Amygdala (tissue), 56 donors: ENCODE measurements at regions not wholly inside any gene's neighbourhood (a gene's known extent, or its start where the extent isn't known, plus 50 kb on each side); places are given as distances from the start of the nearest gene placed in this dataset.
"Not testable (repeated sequence)": the region's sequence is repeated elsewhere in the genome, so short reads cannot be mapped to it uniquely, and the experiment has no call there.

ENCODE experiments used
- DNase-seq, 56 donors: peaks; one replicate each; lab custom pipeline; 2025; lab: John Stamatoyannopoulos, UW

GRCh38 chr20:51137461-51137860, 114.6 kb upstream of the KCNG1 start:
- DNase-seq, result no peak

DNA sequence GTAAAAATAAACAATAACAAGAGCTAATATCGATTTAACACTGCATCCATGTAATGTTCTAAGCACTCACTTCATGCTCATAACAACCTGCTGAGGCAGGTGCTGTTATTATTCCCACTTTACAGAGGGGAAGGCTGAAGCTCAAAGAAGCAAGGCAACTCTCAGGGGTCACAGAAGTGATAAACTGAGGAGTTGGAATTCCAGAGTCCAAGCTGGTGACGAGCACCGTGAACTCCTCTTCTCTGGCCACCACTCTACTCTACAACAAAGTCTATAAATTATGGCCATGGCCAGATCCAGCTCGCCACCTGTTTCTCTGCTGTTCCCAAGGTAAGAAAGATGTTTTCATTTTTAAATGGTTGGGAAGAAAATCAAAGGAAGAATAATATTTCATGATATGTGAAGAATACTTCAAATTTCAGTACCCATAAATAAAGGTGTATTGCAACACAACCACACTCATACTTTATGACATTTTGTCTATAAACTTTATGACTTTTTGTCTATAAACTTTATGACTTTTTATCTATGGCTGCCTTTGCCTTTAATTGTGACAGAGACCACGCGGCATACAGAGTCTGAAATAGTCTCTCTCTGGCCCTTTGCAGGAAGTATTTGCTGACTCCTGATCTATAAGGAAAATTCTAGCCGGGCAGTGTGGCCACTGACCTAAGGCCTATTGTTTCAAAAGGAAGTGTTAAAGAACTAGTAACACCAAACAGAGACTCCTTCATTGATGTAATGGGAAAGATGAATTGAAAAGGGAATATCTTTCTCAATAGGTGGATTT, 113.2 kb upstream of the KCNG1 start:
- no peak for DNase-seq

DNA sequence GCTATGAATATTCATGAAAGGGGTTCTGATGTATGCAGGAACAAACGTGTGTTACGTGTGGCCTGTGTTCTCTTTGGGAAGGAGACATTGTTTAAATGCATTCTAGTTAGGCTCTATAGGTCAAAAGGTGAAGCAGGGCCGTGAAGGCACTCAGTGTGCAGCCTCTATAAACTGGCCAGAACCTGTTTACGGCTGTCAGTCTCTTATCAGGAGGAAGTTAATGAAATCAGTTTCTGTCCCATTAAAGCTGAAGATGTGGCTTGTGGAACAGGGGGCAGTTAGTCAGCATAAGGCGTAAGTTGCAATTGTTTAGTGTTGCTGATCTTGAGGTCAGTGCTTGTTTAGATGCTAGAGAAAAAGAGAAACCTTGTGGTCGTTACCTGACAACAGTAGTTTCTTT, 111.5 kb upstream of the KCNG1 start:
- DNase-seq, result no peak

DNA sequence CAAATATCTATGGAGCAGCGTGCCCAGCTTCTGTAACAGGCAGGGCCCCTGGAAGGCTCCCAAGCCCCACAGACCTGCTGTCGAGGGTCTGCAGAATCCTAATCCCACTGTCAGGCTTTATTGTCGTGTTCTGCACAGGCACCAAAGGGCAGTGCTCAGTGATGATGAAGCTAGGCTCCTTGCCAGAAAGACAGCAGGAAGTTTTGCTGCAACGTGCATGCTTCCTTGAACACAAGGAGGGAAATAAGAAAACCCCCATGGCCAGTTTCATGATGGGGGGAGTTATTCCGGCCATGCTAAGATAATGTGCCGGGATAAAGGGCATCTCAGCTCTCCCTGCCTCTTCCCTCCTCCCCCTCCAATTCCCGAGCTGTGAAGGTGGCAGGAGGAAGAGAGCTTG, 109.4 kb upstream of the KCNG1 start:
- DNase-seq, result no peak

DNA sequence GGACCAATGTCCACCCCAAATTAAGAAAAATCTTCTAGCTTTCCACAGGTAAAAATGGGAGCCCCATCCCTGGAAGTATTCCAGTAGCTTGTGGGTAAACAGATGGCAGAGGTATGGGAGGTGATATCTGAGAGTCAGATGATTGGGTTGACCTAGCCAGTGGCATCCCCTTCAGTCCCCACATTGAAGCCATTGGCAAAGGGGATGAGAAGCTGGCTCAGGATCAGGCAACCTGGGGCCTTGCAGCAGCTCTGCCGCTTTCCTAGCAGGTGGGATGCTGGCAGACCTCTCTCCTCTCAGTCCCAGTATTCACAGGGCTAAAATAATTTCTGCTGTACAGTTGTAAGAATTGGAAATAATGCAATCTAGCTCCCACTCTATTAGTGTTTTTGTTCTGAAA, 108.9 kb upstream of the KCNG1 start:
- no peak for DNase-seq

DNA sequence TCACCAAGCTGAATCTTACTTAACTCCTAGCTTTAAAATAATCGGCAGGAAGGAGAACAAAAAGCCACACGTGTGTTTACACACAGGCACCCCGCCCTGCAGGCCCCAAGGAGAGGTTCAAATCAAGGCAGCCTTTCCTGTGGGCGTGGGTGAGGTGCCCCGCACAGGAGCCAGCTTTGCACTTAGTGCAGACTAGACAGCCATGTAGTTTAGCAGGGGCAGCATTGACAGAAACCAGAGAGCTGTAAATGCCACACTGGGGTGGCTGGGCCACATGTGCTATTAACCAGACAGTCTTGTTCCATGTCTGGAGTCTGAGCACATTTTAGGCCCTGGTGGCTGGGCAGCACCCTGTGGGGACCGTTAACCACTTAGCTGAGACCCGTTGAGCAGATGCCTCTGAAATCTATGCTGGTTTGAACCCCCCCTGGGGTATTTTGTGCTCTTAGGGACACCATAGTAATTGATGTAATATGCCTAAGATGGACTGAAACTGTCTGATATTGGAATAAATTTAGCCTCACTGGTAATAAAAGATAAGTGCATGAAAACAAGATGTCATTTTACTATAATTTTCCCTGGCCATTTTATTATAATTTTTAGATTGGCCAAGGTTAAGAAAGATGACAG, 106.4 kb upstream of the KCNG1 start:
- DNase-seq, result no peak

DNA sequence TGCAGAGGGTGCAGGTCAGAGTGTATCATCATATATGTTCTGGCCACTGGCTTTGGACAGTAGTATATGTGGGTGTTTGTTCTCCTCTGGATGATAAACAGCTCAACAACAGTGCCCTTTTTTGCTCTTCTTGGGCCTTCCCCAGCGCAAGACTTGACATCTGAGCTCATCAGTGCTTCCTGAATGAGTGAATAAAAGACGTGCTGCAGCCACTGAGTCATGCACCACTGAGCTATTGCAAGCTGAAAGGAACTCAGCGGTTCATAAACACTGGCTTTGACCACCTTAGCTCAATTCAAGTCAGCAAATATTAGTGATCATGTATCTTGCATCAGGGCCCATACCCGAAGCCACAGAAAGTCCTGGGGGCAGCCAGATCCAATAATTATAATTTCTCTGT, 105.3 kb upstream of the KCNG1 start:
- DNase-seq, result no peak

GRCh38 chr20:51127713-51128112, 104.8 kb upstream of the KCNG1 start:
- DNase-seq, result no peak

DNA sequence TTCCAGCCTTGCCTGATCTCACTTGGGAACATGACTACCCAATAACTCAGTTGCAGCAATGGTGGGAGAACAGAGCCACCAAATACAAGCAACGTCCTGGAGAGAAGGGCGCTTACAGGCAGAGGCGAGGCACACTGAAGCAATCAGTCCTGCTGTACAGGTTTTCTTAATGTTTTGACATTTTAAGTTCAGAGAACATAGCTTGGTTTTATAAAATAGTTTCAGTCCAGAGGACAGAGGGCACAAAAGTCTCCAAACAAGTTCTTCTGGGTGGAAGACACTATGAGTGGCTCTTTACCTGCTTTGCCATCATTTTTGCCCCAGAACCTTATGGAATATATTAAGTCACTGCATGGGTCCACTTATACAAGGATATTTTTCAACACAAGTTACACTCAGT, 103.4 kb upstream of the KCNG1 start:
- DNase-seq, result no peak

- DNase-seq, result no peak
Measured at GRCh38 chr20:51125780-51126179, 102.9 kb upstream of the KCNG1 start.

GRCh38 chr20:51125105-51125504, 102.2 kb upstream of the KCNG1 start:
- no peak for DNase-seq

- DNase-seq, result not testable (repeated sequence)
Measured at GRCh38 chr20:51123887-51124286, 101.0 kb upstream of the KCNG1 start.

DNA sequence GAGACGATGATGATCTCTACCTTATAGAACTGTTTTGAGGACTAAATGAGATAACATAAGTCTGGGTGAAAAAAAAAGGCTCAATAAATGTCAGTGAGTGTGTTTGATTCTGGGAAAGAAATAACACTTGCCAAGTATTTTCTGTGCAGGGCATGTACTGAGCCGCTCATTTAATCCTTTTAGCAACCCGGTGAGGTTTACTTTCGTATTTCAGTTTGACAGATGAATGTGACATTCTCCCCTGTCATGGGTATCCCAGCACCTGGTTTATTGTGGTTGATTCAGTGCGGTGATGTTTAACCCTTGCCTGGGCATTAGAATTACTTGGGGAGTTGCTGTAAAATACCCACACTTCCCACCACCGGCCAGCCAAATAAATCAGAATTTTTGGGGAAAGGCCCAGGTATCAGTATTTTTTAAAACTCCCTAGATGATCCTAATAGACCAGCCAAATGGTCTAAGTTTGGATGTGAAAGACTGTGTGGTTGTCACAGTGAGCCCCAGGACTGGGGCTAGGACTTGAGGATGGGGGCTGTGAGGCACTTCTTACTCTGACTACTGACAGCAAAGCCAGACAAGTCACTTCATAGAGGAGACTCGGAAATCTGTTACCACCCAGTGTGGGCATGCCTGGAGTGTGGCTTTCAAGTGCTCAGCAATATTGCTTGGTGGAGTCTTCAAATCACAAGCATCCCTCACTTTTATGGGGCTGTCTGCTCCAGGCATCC, 100.2 kb upstream of the KCNG1 start:
- no peak for DNase-seq

DNA sequence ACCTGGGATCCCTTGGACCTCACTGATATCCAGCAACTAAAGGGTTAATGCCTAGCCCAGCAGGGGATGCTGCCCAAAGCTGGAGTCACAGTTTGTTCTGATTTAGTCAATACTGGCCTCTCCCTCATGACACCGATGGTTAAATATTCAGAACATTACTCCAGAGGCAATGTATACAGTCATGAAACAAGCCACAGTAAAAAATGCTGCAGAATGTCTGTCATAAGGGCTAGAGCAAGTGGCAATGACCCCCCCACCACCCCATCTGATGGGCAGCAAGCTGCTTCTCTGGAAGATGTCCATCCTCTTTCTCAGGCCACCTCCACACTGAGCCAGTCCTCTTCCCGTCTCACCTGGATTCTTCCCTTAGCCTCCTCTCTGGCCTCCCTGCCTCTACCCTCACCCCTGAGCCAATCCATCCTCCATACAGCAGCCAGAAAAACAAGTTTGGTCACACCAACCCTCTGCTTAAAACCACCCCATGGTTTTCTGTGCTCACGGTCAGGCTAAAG, 99.0 kb upstream of the KCNG1 start:
- no peak for DNase-seq

- peak in 1 of 56 donors; percentile 6 for DNase-seq
Measured at GRCh38 chr20:51121272-51121671, 98.4 kb upstream of the KCNG1 start.

DNA sequence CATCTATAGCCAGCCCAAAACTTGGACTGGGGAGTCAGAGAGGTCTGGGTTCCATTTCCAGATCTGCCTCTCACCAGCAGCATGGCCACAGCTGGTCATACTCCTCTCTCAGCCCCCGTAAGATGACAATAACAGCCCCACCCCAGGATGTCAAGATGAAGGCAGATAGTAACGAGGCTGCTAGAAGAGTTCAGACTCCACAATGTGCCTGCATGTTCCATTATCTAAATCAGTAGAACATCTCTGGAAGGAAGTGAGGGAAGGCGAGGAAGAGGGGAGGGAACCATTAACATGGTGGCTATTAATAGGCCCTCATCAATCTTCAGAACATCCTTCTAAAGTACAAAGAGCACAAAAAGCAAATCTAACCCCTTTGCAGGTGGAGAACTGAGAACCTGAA, 98.0 kb upstream of the KCNG1 start:
- no peak for DNase-seq

GRCh38 chr20:51120438-51120837, 97.5 kb upstream of the KCNG1 start:
- DNase-seq, result no peak

GRCh38 chr20:51119914-51120313, 97.0 kb upstream of the KCNG1 start:
- no peak for DNase-seq

DNA sequence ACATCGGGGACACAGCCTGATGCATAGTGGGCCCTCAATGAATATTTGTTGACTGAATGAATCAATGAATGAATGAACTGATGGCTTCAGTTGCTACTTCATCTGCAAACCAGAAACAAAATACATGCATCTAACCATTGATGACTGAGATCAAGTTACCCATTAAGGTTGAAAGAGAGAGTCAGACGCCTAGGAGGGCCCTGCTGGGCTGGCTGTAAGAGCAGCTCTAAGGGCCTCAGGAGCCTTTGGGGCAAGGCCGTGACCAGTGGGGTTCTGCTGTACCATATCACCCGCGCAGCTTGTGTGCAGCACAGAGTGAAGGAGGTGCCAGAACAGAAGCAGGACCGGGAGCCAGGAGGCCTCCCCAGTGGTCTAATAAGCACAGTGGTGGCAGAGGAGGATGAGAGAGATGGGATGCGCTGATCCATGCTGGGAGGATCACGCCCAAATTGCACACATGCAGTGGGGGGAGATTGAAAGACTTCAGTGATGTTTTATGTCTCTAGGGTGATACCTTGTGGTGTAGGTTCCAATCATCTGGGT, 96.1 kb upstream of the KCNG1 start:
- DNase-seq, result no peak

DNA sequence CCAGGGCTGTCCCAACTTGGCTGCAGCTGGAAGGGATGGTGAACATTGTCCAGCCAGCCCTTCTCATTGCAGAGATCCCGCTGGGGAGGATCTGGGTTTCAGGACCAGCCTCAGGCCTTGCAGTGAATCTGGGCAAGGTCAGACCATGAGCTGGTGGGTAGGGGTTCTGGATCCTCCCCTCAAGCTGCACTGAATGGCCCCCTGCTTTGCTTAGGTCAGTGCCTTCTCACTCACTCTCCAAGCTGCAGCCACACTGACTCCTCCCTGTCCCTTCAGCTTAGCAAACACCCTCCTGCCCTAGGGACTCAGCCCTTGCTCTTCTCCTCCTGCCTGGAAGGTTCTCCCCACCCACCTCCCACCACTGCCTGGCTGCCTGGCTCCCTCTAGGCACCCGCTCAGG, 95.3 kb upstream of the KCNG1 start:
- DNase-seq, result no peak
